ENCODE measurements at regions not wholly inside any gene's neighbourhood (a gene's known extent, or its start where the extent isn't known, plus 50 kb on each side); places are given as distances from the start of the nearest gene placed in this dataset.

GRCh38 chr1:232176222-232176621 is 453.7 kb downstream of the SIPA1L2 start:
- TF ChIP-seq CTCF (conservative IDR thresholded peaks at IDR 0.05; ENCODE audit: low read depth, low read length): no peak
- DNase-seq (ENCODE audit: low read depth): no peak

GRCh38 chr1:232174306-232174705 is 455.6 kb downstream of the SIPA1L2 start:
- no peak for DNase-seq (ENCODE audit: low read depth)
- H3K4me3 ChIP-seq (ENCODE audit: low read depth, low read length): no peak overlapping the region
- TF ChIP-seq CTCF (conservative IDR thresholded peaks at IDR 0.05; ENCODE audit: low read depth, low read length): no peak

More at GRCh38 chr1:232176222-232176621, 453.7 kb downstream of the SIPA1L2 start:
- H3K4me3 ChIP-seq (ENCODE audit: low read depth, low read length): no peak overlapping the region

GRCh38 chr1:232172563-232172962 is 457.4 kb downstream of the SIPA1L2 start:
- no peak overlapping the region for H3K4me3 ChIP-seq (ENCODE audit: low read depth, low read length)
- no peak for DNase-seq (ENCODE audit: low read depth)
- no peak for TF ChIP-seq CTCF (conservative IDR thresholded peaks at IDR 0.05; ENCODE audit: low read depth, low read length)

GRCh38 chr1:232170909-232171308 is 459.0 kb downstream of the SIPA1L2 start:
- H3K4me3 ChIP-seq (ENCODE audit: low read depth, low read length): no peak overlapping the region
- no peak for DNase-seq (ENCODE audit: low read depth)
- TF ChIP-seq CTCF (conservative IDR thresholded peaks at IDR 0.05; ENCODE audit: low read depth, low read length): peak; percentile 37

GRCh38 chr1:232169436-232169835 is 460.5 kb downstream of the SIPA1L2 start:
- no peak overlapping the region for H3K4me3 ChIP-seq (ENCODE audit: low read depth, low read length)
- DNase-seq (ENCODE audit: low read depth): no peak
- no peak for TF ChIP-seq CTCF (conservative IDR thresholded peaks at IDR 0.05; ENCODE audit: low read depth, low read length)

- TF ChIP-seq CTCF (conservative IDR thresholded peaks at IDR 0.05; ENCODE audit: low read depth, low read length): no peak
- no peak for DNase-seq (ENCODE audit: low read depth)
These were observed 461.4 kb downstream of the SIPA1L2 start for GRCh38 chr1:232168508-232168907.

GRCh38 chr1:232166942-232167341 is 463.0 kb downstream of the SIPA1L2 start:
- no peak overlapping the region for H3K4me3 ChIP-seq (ENCODE audit: low read depth, low read length)
- DNase-seq (ENCODE audit: low read depth): no peak
- TF ChIP-seq CTCF (conservative IDR thresholded peaks at IDR 0.05; ENCODE audit: low read depth, low read length): no peak

More at GRCh38 chr1:232168508-232168907, 461.4 kb downstream of the SIPA1L2 start:
- H3K4me3 ChIP-seq (ENCODE audit: low read depth, low read length): no peak overlapping the region

Measured in choroid plexus epithelial cell (primary cell).